ENCODE measurements at regions not wholly inside any gene's neighbourhood (a gene's known extent, or its start where the extent isn't known, plus 50 kb on each side); places are given as distances from the start of the nearest gene placed in this dataset.

DNA sequence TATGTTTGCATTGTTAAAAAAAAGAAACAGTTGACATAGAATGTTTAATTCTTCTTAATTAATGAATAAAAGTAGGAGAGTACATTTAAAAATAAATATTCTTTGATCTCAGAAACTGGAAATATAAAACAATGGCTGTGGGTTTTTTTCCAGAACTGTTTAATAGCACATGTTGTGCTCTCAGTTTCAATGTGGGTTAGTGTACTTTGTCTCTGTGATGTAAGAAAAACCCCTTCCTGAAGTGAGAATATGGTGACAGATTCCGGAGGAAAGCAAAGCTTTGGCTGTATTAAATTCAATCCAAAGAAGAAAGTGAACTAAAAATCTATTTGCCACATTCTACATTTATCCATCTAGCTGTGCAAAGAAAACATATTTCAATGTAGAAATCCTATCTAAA, 261.9 kb upstream of the ADGRL3 start:
- Histone ChIP-seq H3K9me3 (ENCODE audit: insufficient read depth, low read depth, low read length) (no peaks in the 10 kb centered on the region), H3K9me2 (replicated peaks; ENCODE audit: low read depth, low read length) (no peaks in the 10 kb centered on the region; the same call in 1 of the 2 replicates), H3K79me2 (ENCODE audit: insufficient read depth, low read length) (no peaks in the 10 kb centered on the region), H4K20me1 (ENCODE audit: insufficient read depth, low read length, poor library complexity, severe bottlenecking) (no peaks in the 10 kb centered on the region), H3K4me3 (ENCODE audit: low read length, poor library complexity, severe bottlenecking) (no peak overlapping the region), H2AFZ (ENCODE audit: low read length) (no peak overlapping the region), H3K4me2 (ENCODE audit: low read depth, low read length, poor library complexity, severe bottlenecking) (no peak overlapping the region), H3F3A (ENCODE audit: low read depth) (no peaks in the 10 kb centered on the region), H3K4me1 (ENCODE audit: insufficient read depth, low read length, poor library complexity, severe bottlenecking) (no peaks in the 10 kb centered on the region), H3K27me3 (ENCODE audit: insufficient read depth, low read length, poor library complexity, severe bottlenecking) (no peaks in the 10 kb centered on the region), H3K36me3 (ENCODE audit: insufficient read depth, low read length) (no peaks in the 10 kb centered on the region), H3K9ac (ENCODE audit: low read depth, low read length, poor library complexity, severe bottlenecking) (no peak overlapping the region)
- no peak for TF ChIP-seq EZH2phosphoT487 (IDR thresholded peaks at IDR 0.05; ENCODE audit: borderline replicate concordance)
- TF ChIP-seq, protein P1, sequence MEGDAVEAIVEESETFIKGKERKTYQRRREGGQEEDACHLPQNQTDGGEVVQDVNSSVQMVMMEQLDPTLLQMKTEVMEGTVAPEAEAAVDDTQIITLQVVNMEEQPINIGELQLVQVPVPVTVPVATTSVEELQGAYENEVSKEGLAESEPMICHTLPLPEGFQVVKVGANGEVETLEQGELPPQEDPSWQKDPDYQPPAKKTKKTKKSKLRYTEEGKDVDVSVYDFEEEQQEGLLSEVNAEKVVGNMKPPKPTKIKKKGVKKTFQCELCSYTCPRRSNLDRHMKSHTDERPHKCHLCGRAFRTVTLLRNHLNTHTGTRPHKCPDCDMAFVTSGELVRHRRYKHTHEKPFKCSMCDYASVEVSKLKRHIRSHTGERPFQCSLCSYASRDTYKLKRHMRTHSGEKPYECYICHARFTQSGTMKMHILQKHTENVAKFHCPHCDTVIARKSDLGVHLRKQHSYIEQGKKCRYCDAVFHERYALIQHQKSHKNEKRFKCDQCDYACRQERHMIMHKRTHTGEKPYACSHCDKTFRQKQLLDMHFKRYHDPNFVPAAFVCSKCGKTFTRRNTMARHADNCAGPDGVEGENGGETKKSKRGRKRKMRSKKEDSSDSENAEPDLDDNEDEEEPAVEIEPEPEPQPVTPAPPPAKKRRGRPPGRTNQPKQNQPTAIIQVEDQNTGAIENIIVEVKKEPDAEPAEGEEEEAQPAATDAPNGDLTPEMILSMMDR (conservative IDR thresholded peaks at IDR 0.05; ENCODE audit: low read length) = no peak

GRCh38 chr4:60938621-60939020, 261.5 kb upstream of the ADGRL3 start:
- Histone ChIP-seq H3K9me3 (ENCODE audit: insufficient read depth, low read depth, low read length) (no peaks in the 10 kb centered on the region), H3F3A (ENCODE audit: low read depth) (no peaks in the 10 kb centered on the region), H2AFZ (ENCODE audit: low read length) (no peak overlapping the region), H3K27me3 (ENCODE audit: insufficient read depth, low read length, poor library complexity, severe bottlenecking) (no peaks in the 10 kb centered on the region), H3K4me1 (ENCODE audit: insufficient read depth, low read length, poor library complexity, severe bottlenecking) (no peaks in the 10 kb centered on the region), H3K79me2 (ENCODE audit: insufficient read depth, low read length) (no peaks in the 10 kb centered on the region), H3K36me3 (ENCODE audit: insufficient read depth, low read length) (no peaks in the 10 kb centered on the region), H3K4me3 (ENCODE audit: low read length, poor library complexity, severe bottlenecking) (no peak overlapping the region), H3K9me2 (replicated peaks; ENCODE audit: low read depth, low read length) (no peaks in the 10 kb centered on the region; the same call in 1 of the 2 replicates), H4K20me1 (ENCODE audit: insufficient read depth, low read length, poor library complexity, severe bottlenecking) (no peaks in the 10 kb centered on the region), H3K9ac (ENCODE audit: low read depth, low read length, poor library complexity, severe bottlenecking) (no peak overlapping the region), H3K4me2 (ENCODE audit: low read depth, low read length, poor library complexity, severe bottlenecking) (no peak overlapping the region)
- TF ChIP-seq, protein P1 (conservative IDR thresholded peaks at IDR 0.05; ENCODE audit: low read length) = no peak
- TF ChIP-seq EZH2phosphoT487 (IDR thresholded peaks at IDR 0.05; ENCODE audit: borderline replicate concordance) = no peak

DNA sequence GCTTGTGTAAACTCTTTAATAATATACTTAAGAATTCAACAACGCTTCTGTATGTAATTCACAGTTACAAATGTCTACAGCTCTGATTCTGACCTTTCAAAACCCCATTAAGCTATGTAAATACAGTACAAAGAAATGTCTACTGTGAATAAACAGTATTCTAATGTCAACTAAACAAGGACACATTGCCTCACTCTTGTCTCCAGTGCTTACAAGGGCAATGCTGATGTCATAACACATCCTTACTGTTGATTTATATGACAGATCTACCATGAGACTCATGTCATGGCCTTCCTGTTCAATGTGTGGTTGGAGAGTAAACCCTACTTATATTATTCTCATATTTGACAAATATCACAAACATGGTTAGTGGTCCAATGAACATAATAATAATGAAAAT, 256.1 kb upstream of the ADGRL3 start:
- Histone ChIP-seq H2AFZ (ENCODE audit: low read length) (no peak overlapping the region), H3K4me3 (ENCODE audit: low read length, poor library complexity, severe bottlenecking) (no peak overlapping the region), H4K20me1 (ENCODE audit: insufficient read depth, low read length, poor library complexity, severe bottlenecking) (no peaks in the 10 kb centered on the region), H3K79me2 (ENCODE audit: insufficient read depth, low read length) (no peaks in the 10 kb centered on the region), H3K4me2 (ENCODE audit: low read depth, low read length, poor library complexity, severe bottlenecking) (no peak overlapping the region), H3K36me3 (ENCODE audit: insufficient read depth, low read length) (no peaks in the 10 kb centered on the region), H3K9me3 (ENCODE audit: insufficient read depth, low read depth, low read length) (no peaks in the 10 kb centered on the region), H3K27me3 (ENCODE audit: insufficient read depth, low read length, poor library complexity, severe bottlenecking) (no peaks in the 10 kb centered on the region), H3K9ac (ENCODE audit: low read depth, low read length, poor library complexity, severe bottlenecking) (no peak overlapping the region), H3F3A (ENCODE audit: low read depth) (no peaks in the 10 kb centered on the region), H3K4me1 (ENCODE audit: insufficient read depth, low read length, poor library complexity, severe bottlenecking) (no peaks in the 10 kb centered on the region), H3K9me2 (replicated peaks; ENCODE audit: low read depth, low read length) (no peaks in the 10 kb centered on the region)
- TF ChIP-seq, protein P1 (conservative IDR thresholded peaks at IDR 0.05; ENCODE audit: low read length) = no peak
- no peak for TF ChIP-seq EZH2phosphoT487 (IDR thresholded peaks at IDR 0.05; ENCODE audit: borderline replicate concordance)
